Cardiac fibroblast (primary cell): ENCODE measurements at regions not wholly inside any gene's neighbourhood (a gene's known extent, or its start where the extent isn't known, plus 50 kb on each side); places are given as distances from the start of the nearest gene placed in this dataset.
A peak's percentile ranks its signal among the peaks of the same experiment; 100 is the strongest.

Source experiments
- DNase-seq, 2 donors: peaks; one replicate each; pipeline versions ENCODE4 v3.0.0 to v3.0.0-alpha.2; 2010; ENCODE audit warnings: low read depth in 2 of 2
- H3K4me3 ChIP-seq, 2 donors: replicated peaks in 1 of 2; 1 replicate in 1 of 2; 2 replicates in 1 of 2; pipeline ENCODE4 v1.5.1; 2011; ENCODE audit warnings: low read depth in 2 of 2, low read length in 2 of 2, mild to moderate bottlenecking in 2 of 2, moderate library complexity in 1 of 2
- TF ChIP-seq, protein P1 (sequence below): IDR thresholded peaks from one replicate; pipeline ENCODE4 v1.5.1; 2011; ENCODE audit warnings: low read depth, mild to moderate bottlenecking, low read length, inconsistent platforms

- peak in 1 of 2 donors; percentile 49 for DNase-seq
- TF ChIP-seq, protein P1, sequence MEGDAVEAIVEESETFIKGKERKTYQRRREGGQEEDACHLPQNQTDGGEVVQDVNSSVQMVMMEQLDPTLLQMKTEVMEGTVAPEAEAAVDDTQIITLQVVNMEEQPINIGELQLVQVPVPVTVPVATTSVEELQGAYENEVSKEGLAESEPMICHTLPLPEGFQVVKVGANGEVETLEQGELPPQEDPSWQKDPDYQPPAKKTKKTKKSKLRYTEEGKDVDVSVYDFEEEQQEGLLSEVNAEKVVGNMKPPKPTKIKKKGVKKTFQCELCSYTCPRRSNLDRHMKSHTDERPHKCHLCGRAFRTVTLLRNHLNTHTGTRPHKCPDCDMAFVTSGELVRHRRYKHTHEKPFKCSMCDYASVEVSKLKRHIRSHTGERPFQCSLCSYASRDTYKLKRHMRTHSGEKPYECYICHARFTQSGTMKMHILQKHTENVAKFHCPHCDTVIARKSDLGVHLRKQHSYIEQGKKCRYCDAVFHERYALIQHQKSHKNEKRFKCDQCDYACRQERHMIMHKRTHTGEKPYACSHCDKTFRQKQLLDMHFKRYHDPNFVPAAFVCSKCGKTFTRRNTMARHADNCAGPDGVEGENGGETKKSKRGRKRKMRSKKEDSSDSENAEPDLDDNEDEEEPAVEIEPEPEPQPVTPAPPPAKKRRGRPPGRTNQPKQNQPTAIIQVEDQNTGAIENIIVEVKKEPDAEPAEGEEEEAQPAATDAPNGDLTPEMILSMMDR = no peak
- no peak overlapping the region for H3K4me3 ChIP-seq
These were observed 1415.7 kb upstream of the ADGRB3 start for GRCh38 chr6:67219346-67219745.

- no peak overlapping the region for H3K4me3 ChIP-seq
- TF ChIP-seq, protein P1 = no peak
- DNase-seq = no peak
These were observed 1422.5 kb upstream of the ADGRB3 start for GRCh38 chr6:67212584-67212983.

- peak; percentile 47 to 55 for DNase-seq
- TF ChIP-seq, protein P1 = no peak
- H3K4me3 ChIP-seq = no peak overlapping the region
These were observed 1424.6 kb upstream of the ADGRB3 start for GRCh38 chr6:67210450-67210849.

DNA sequence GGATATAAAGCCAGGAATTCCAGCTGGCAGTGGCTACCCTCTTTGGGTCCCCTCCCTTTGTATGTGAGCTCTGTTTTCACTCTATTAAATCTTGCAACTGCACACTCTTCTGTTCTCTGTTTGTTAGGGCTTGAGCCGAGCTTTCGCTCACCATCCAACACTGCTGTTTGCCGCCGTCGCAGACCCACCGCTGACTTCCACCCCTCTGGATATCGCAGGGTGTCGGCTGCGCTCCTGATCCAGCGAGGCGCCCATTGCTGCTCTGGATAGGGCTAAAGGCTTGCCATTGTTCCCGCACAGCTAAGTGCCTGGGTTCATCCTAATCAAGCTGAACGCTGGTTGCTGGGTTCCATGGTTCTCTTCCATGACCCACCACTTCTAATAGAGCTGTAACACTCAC lies 1433.5 kb upstream of the ADGRB3 start:
- TF ChIP-seq, protein P1 = no peak
- no peak for DNase-seq
- no peak overlapping the region for H3K4me3 ChIP-seq

- no peak overlapping the region for H3K4me3 ChIP-seq
- TF ChIP-seq, protein P1 = no peak
- DNase-seq = no peak
These were observed 1434.3 kb upstream of the ADGRB3 start for GRCh38 chr6:67200626-67201403.

- TF ChIP-seq, protein P1 = no peak
- H3K4me3 ChIP-seq = no peak overlapping the region
- DNase-seq = no peak
These were observed 1435.7 kb upstream of the ADGRB3 start for GRCh38 chr6:67199425-67199824.

DNA sequence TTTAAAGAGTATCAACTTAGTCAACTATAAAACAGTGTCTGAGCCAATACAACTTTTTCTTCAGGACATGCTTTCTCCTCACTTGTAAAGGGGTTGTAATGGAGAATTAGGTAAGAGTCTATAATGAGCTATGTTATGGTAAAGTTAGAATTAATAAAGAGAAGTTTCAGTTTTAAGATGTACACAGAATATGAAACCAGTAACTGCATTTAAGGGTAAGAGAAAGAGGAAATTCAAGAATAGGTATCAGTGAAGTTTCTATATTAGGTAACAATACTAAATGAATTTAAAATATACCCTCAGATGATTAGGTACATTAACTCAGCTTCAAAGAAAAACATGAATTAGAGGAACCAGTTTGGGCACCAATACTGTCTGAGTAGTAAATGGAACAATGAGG lies 1444.3 kb upstream of the ADGRB3 start:
- DNase-seq = no peak
- H3K4me3 ChIP-seq = no peak overlapping the region
- TF ChIP-seq, protein P1 = no peak
